AG09309 (cell line): ENCODE measurements at regions not wholly inside any gene's neighbourhood (a gene's known extent, or its start where the extent isn't known, plus 50 kb on each side); places are given as distances from the start of the nearest gene placed in this dataset.
"Not testable (repeated sequence)": the region's sequence is repeated elsewhere in the genome, so short reads cannot be mapped to it uniquely, and the experiment has no call there.

Experiments used
- DNase-seq: peaks from one replicate; pipeline ENCODE4 v3.0.0-alpha.2; 2010; ENCODE audit warnings: low read depth
- H3K4me3 ChIP-seq: 2 replicates; pipeline ENCODE4 v1.5.1; 2011; ENCODE audit warnings: mild to moderate bottlenecking, low read depth, low read length, moderate library complexity; ENCODE audit not compliant: control insufficient read depth
- CTCF ChIP-seq: IDR thresholded peaks from 2 replicates; pipeline ENCODE4 v1.5.1; 2011; ENCODE audit warnings: mild to moderate bottlenecking, low read depth, low read length, inconsistent platforms; ENCODE audit not compliant: insufficient read depth, control insufficient read depth; ENCODE audit errors: missing control alignments

GRCh38 chr14:76698631-76699030 lies 62.6 kb upstream of the VASH1 start:
- TF ChIP-seq CTCF: no peak
- DNase-seq: no peak
- no peak overlapping the region for H3K4me3 ChIP-seq

DNA sequence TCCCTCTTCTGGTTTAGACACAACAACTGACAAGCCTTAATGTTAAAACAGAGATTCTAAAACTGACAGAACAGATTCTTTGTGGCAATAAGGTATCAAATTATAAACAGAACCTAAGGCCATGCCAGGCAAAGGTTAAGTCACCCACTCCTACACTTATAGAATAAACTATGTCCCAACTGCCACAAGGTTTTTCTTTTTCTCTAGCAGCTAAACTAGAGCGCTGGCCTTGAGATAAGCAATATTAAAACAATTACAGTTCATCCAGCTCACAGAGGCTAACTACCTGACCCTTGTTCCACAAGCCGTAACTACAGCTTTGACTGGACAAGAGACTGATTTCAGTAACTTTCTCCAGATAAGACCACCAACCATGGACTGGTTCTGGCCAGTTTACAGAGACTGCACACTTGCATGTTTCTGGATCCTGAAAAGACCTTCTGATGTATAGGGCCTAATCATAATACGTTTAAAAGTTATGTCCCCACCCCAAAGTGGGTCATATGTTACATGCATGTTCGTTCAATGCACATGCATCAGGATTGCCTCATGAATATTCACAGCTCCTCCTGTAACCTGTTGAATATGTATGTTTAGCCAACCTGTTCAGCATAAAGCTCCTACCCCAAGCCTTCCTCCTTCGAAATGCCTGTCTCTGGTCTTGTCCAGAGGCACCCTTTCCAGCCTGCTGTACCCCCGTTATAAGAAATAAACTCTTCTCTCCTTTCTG lies 61.9 kb upstream of the VASH1 start:
- no peak overlapping the region for H3K4me3 ChIP-seq
- no peak for TF ChIP-seq CTCF

DNA sequence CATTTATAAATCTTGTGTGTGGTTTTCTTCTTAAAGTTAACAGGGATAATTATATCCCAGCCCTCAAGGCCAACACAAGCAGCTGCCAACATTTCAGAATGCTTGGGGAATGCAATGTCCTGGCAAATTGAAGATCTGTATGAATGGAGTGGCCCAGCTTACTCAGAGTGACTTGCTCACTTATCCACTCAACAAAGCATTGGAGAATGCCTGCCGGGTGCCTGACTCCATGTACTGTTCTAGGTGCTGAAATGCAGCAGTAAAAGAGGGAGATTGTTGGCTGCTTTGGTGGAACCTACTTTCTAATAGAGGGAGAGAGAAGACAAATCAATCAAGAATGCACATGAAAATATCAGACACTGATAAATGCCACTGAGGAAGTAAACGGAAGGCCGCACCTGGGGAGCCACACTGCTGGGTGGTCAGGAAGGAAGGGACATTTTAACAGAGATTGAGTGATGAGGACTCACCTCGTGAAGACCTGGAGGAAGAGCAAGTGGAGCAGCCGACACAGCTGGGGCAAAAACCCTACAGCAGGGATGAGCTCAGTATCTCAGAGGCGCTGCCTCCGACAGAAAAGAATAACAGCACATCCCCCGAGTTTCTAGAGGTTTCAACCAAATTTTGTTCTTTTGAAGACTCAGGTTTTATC lies 61.2 kb upstream of the VASH1 start:
- no peak for DNase-seq
- H3K4me3 ChIP-seq: no peak overlapping the region
- no peak for TF ChIP-seq CTCF

More for the DNA sequence above, 61.9 kb upstream of the VASH1 start:
- DNase-seq: no peak

GRCh38 chr14:76701436-76701835 lies 59.8 kb upstream of the VASH1 start:
- no peak for TF ChIP-seq CTCF
- DNase-seq: no peak
- H3K4me3 ChIP-seq: no peak overlapping the region

GRCh38 chr14:76701981-76702380 lies 59.3 kb upstream of the VASH1 start:
- no peak for DNase-seq

GRCh38 chr14:76705214-76705613 lies 56.1 kb upstream of the VASH1 start:
- no peak for TF ChIP-seq CTCF
- no peak overlapping the region for H3K4me3 ChIP-seq

More at GRCh38 chr14:76701981-76702380, 59.3 kb upstream of the VASH1 start:
- TF ChIP-seq CTCF: no peak
- no peak overlapping the region for H3K4me3 ChIP-seq

GRCh38 chr14:76706207-76706606 lies 55.1 kb upstream of the VASH1 start:
- not testable (repeated sequence) for DNase-seq, H3K4me3 ChIP-seq

More at GRCh38 chr14:76705214-76705613, 56.1 kb upstream of the VASH1 start:
- DNase-seq: no peak
